ENCODE measurements at regions not wholly inside any gene's neighbourhood (a gene's known extent, or its start where the extent isn't known, plus 50 kb on each side); places are given as distances from the start of the nearest gene placed in this dataset.
"Not testable (repeated sequence)": the region's sequence is repeated elsewhere in the genome, so short reads cannot be mapped to it uniquely, and the experiment has no call there.

- no peaks in the 10 kb centered on the region for H3K27me3 ChIP-seq (ENCODE audit: insufficient read depth, low read depth)
- no peak overlapping the region for H3K4me2 ChIP-seq
- H3K9me2 ChIP-seq (ENCODE audit: insufficient read depth), result no peaks in the 10 kb centered on the region
- no peak for DNase-seq
- no peaks in the 10 kb centered on the region for H3K4me1 ChIP-seq (replicated peaks; ENCODE audit: insufficient read depth)
- H3K4me3 ChIP-seq, result no peak overlapping the region
- H3K36me3 ChIP-seq (ENCODE audit: low read depth), result no peaks in the 10 kb centered on the region
- BruUV-seq (replicated peaks), result no TSS peak
- H4K20me1 ChIP-seq (ENCODE audit: insufficient read depth), result no peaks in the 10 kb centered on the region
- no peak overlapping the region for H3K27ac ChIP-seq
- intact Hi-C loops (cut with micrococcal nuclease; ENCODE audit: unreplicated experiment), result no loop called here
- H3K79me2 ChIP-seq (ENCODE audit: low read depth), result no peaks in the 10 kb centered on the region
- no peaks in the 10 kb centered on the region for H3F3A ChIP-seq (ENCODE audit: insufficient read depth, low read depth)
- no peaks in the 10 kb centered on the region for H3K9me3 ChIP-seq (ENCODE audit: insufficient read depth, low read depth)
- CTCF ChIA-PET, result no interaction called here
- POLR2A ChIA-PET (ENCODE audit: unreplicated experiment), result no interaction called here
- TF ChIP-seq EZH2 (IDR thresholded peaks at IDR 0.05; ENCODE audit: low read depth), result no peak
- TF ChIP-seq, protein P1, sequence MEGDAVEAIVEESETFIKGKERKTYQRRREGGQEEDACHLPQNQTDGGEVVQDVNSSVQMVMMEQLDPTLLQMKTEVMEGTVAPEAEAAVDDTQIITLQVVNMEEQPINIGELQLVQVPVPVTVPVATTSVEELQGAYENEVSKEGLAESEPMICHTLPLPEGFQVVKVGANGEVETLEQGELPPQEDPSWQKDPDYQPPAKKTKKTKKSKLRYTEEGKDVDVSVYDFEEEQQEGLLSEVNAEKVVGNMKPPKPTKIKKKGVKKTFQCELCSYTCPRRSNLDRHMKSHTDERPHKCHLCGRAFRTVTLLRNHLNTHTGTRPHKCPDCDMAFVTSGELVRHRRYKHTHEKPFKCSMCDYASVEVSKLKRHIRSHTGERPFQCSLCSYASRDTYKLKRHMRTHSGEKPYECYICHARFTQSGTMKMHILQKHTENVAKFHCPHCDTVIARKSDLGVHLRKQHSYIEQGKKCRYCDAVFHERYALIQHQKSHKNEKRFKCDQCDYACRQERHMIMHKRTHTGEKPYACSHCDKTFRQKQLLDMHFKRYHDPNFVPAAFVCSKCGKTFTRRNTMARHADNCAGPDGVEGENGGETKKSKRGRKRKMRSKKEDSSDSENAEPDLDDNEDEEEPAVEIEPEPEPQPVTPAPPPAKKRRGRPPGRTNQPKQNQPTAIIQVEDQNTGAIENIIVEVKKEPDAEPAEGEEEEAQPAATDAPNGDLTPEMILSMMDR (conservative IDR thresholded peaks at IDR 0.05), result no peak
- H2AFZ ChIP-seq, result no peak overlapping the region
Measured at GRCh38 chr9:78144663-78145377, 91.1 kb upstream of the CEP78 start.

DNA sequence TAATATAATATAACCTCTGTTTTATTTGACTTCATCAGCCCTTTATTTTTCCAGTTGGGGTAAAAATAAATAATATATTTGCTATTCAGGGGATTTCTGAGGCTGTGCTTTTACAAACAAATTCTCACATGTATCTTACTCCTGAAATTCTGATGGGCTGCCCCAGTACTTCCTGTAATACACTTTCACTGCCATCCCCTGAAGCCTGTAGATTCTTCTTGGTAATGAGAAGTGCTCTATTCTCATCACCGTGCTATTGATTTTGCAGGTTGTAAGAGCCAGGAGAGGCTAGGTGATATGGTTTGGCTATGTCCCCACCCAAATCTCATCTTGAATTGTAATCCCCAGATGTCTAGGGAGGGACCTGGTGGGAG lies 91.9 kb upstream of the CEP78 start:
- Histone ChIP-seq H3K27me3 (ENCODE audit: insufficient read depth, low read depth) (no peaks in the 10 kb centered on the region), H3K4me2 (no peak overlapping the region), H3K4me3 (no peak overlapping the region), H3K9me3 (ENCODE audit: insufficient read depth, low read depth) (no peaks in the 10 kb centered on the region), H2AFZ (no peak overlapping the region), H3K4me1 (replicated peaks; ENCODE audit: insufficient read depth) (no peaks in the 10 kb centered on the region), H4K20me1 (ENCODE audit: insufficient read depth) (no peaks in the 10 kb centered on the region), H3K27ac (no peak overlapping the region), H3K79me2 (ENCODE audit: low read depth) (no peaks in the 10 kb centered on the region), H3K9me2 (ENCODE audit: insufficient read depth) (no peaks in the 10 kb centered on the region), H3F3A (ENCODE audit: insufficient read depth, low read depth) (no peaks in the 10 kb centered on the region), H3K36me3 (ENCODE audit: low read depth) (no peaks in the 10 kb centered on the region)
- ChIA-PET CTCF (no interaction called here), POLR2A (ENCODE audit: unreplicated experiment) (no interaction called here)
- TF ChIP-seq, protein P1 (conservative IDR thresholded peaks at IDR 0.05), result no peak
- TF ChIP-seq EZH2 (IDR thresholded peaks at IDR 0.05; ENCODE audit: low read depth), result no peak
- BruUV-seq (replicated peaks), result no TSS peak
- no peak for DNase-seq
- intact Hi-C loops (cut with micrococcal nuclease; ENCODE audit: unreplicated experiment), result no loop called here

- intact Hi-C loops (cut with micrococcal nuclease; ENCODE audit: unreplicated experiment), result no loop called here
- BruUV-seq (replicated peaks), result no TSS peak
- Histone ChIP-seq H3K27me3 (ENCODE audit: insufficient read depth, low read depth) (no peaks in the 10 kb centered on the region), H2AFZ (no peak overlapping the region), H3K4me2 (no peak overlapping the region), H3K79me2 (ENCODE audit: low read depth) (no peaks in the 10 kb centered on the region), H3K27ac (no peak overlapping the region), H3K4me3 (no peak overlapping the region), H3F3A (ENCODE audit: insufficient read depth, low read depth) (no peaks in the 10 kb centered on the region), H3K9me2 (ENCODE audit: insufficient read depth) (no peaks in the 10 kb centered on the region), H4K20me1 (ENCODE audit: insufficient read depth) (no peaks in the 10 kb centered on the region), H3K36me3 (ENCODE audit: low read depth) (no peaks in the 10 kb centered on the region), H3K4me1 (replicated peaks; ENCODE audit: insufficient read depth) (no peaks in the 10 kb centered on the region), H3K9me3 (ENCODE audit: insufficient read depth, low read depth) (no peaks in the 10 kb centered on the region)
- no peak for DNase-seq
- POLR2A ChIA-PET (ENCODE audit: unreplicated experiment), result no interaction called here
- no peak for TF ChIP-seq EZH2 (IDR thresholded peaks at IDR 0.05; ENCODE audit: low read depth)
- TF ChIP-seq, protein P1 (conservative IDR thresholded peaks at IDR 0.05), result no peak
- CTCF ChIA-PET, result no interaction called here
Measured at GRCh38 chr9:78143281-78144007, 92.4 kb upstream of the CEP78 start.

- intact Hi-C loops (cut with micrococcal nuclease; ENCODE audit: unreplicated experiment); CTCF ChIA-PET; BruUV-seq (replicated peaks): not testable (repeated sequence)
Measured at GRCh38 chr9:78142264-78142663, 93.6 kb upstream of the CEP78 start.

More at GRCh38 chr9:78142264-78142663, 93.6 kb upstream of the CEP78 start:
- H2AFZ ChIP-seq; H3K36me3 ChIP-seq (ENCODE audit: low read depth); H3K4me2 ChIP-seq; H3K9me3 ChIP-seq (ENCODE audit: insufficient read depth, low read depth); H3K79me2 ChIP-seq (ENCODE audit: low read depth); DNase-seq; H3K9me2 ChIP-seq (ENCODE audit: insufficient read depth); H3F3A ChIP-seq (ENCODE audit: insufficient read depth, low read depth); H3K4me1 ChIP-seq (replicated peaks; ENCODE audit: insufficient read depth); H4K20me1 ChIP-seq (ENCODE audit: insufficient read depth); H3K27me3 ChIP-seq (ENCODE audit: insufficient read depth, low read depth); H3K27ac ChIP-seq; POLR2A ChIA-PET (ENCODE audit: unreplicated experiment); H3K4me3 ChIP-seq: not testable (repeated sequence)
